ENCODE measurements at regions not wholly inside any gene's neighbourhood (a gene's known extent, or its start where the extent isn't known, plus 50 kb on each side); places are given as distances from the start of the nearest gene placed in this dataset.

- DNase-seq (ENCODE audit: low read depth) = no peak
These were observed 50.7 kb upstream of the PAIP2B start for GRCh38 chr2:71277536-71278103.

GRCh38 chr2:71277147-71277475 is 50.2 kb upstream of the PAIP2B start:
- DNase-seq (ENCODE audit: low read depth) = no peak

GRCh38 chr2:71276311-71277146 is 49.6 kb upstream of the PAIP2B start:
- peak; percentile 61 for DNase-seq (ENCODE audit: low read depth)

Data from T-helper 22 cell (primary cell).